OCI-LY3 (cell line): ENCODE measurements at regions not wholly inside any gene's neighbourhood (a gene's known extent, or its start where the extent isn't known, plus 50 kb on each side); places are given as distances from the start of the nearest gene placed in this dataset.

ENCODE experiments used
- H2AFZ ChIP-seq: fragments of 200-600, 300-600 bp; shearing (Covaris generic); 2 replicates; pipeline ENCODE4 v1.6.0; 2014; ENCODE audit warnings: antibody characterized with exemption, low read depth, low read length
- H3K27ac ChIP-seq: fragments of 200-600, 300-600 bp; sonication (generic); 2 replicates; pipeline ENCODE4 v1.5.1; 2014; ENCODE audit warnings: mild to moderate bottlenecking, low read length, moderate library complexity, mixed read lengths
- H3K27me3 ChIP-seq: fragments of 200-600, 300-600 bp; sonication (generic); 2 replicates; pipeline ENCODE4 v1.6.1; 2014; ENCODE audit warnings: low read depth, low read length, mixed read lengths
- H3K36me3 ChIP-seq: fragments of 200-600, 300-600 bp; sonication (generic); replicated peaks from 2 replicates; pipeline ENCODE3; 2014; ENCODE audit warnings: low read depth, low read length, mixed read lengths
- H3K4me1 ChIP-seq: fragments of 300-600, 200-600 bp; sonication (generic); 2 replicates; pipeline ENCODE4 v1.6.1; 2014; ENCODE audit warnings: low read length, mixed read lengths
- H3K4me2 ChIP-seq: fragments of 200-600, 300-600 bp; sonication (generic); 2 replicates; pipeline ENCODE4 v1.6.1; 2014; ENCODE audit warnings: low read length, mixed read lengths
- H3K4me3 ChIP-seq: fragments of 300-600, 200-600 bp; sonication (generic); 2 replicates; pipeline ENCODE4 v1.5.1; 2014; ENCODE audit warnings: antibody characterized with exemption, mild to moderate bottlenecking, low read length, moderate library complexity
- H3K79me2 ChIP-seq: fragments of 300-600, 200-600 bp; shearing (Covaris generic); 2 replicates; pipeline ENCODE4 v1.6.1; 2014; ENCODE audit warnings: mild to moderate bottlenecking, low read length, mixed read lengths
- H3K9ac ChIP-seq: fragments of 300-600, 200-600 bp; shearing (Covaris generic); 2 replicates; pipeline ENCODE4 v1.6.0; 2014; ENCODE audit warnings: mild to moderate bottlenecking, low read length, moderate library complexity
- H3K9me3 ChIP-seq: fragments of 200-600, 300-600 bp; shearing (Covaris generic); 2 replicates; pipeline ENCODE4 v1.6.1; 2014; ENCODE audit warnings: low read length, mixed read lengths; ENCODE audit not compliant: insufficient read depth
- H4K20me1 ChIP-seq: fragments of 200-600, 300-600 bp; sonication (generic); 2 replicates; pipeline ENCODE4 v1.6.1; 2016; ENCODE audit warnings: low read length, mixed read lengths; ENCODE audit not compliant: insufficient read depth
- CTCF ChIP-seq: fragments of 200-600, 300-600 bp; sonication (generic); IDR thresholded peaks from 2 replicates; pipeline ENCODE4 v1.5.1; 2014; ENCODE audit warnings: antibody characterized with exemption, low read length, low read depth
- EZH2phosphoT487 ChIP-seq: fragments of 200-600 bp; shearing (Covaris generic); IDR thresholded peaks from 2 replicates; pipeline ENCODE4 v1.6.1; 2018; ENCODE audit warnings: antibody characterized with exemption, mixed run types, low read depth

GRCh38 chr21:35940074-35940927 lies 120.0 kb downstream of the SETD4 start:
- H3K27me3 ChIP-seq, result no peaks in the 10 kb centered on the region
- no peaks in the 10 kb centered on the region for H3K9me3 ChIP-seq
- H3K4me1 ChIP-seq, result peaks cover 21% of the 10 kb centered on the region
- no peaks in the 10 kb centered on the region for H4K20me1 ChIP-seq
- H3K27ac ChIP-seq, result no peak overlapping the region
- peak overlapping the region; percentile 89 for H3K4me2 ChIP-seq
- TF ChIP-seq EZH2phosphoT487 (no peak), CTCF (peak; percentile 78)
- H2AFZ ChIP-seq, result peak overlapping the region; percentile 70
- H3K36me3 ChIP-seq, result no peaks in the 10 kb centered on the region
- no peaks in the 10 kb centered on the region for H3K79me2 ChIP-seq
- H3K9ac ChIP-seq, result peak overlapping the region; percentile 35; the same call in 1 of the 2 replicates
- peak overlapping the region; percentile 64 for H3K4me3 ChIP-seq

DNA sequence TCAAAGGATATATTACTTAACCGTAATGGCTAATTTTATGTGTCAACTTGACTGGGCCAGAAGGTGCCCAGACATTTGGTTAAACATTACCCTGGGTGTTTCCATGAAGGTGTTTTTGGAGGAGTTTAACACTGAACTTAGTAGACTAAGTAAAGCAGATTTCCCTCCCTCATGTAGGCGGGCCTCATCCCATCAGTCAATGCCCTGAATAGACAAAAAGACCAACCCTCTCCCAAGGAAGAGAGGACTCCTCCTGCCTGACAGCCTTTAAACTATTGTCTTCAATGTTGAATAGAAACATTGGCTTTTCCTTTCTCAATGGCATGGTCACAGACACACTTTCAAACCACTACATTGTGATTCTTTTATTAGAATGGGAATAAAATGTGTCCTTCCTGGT lies 121.9 kb downstream of the SETD4 start:
- no peaks in the 10 kb centered on the region for H3K9me3 ChIP-seq
- H3K79me2 ChIP-seq, result no peaks in the 10 kb centered on the region
- H3K4me1 ChIP-seq, result peaks cover 28% of the 10 kb centered on the region
- no peak overlapping the region for H3K4me3 ChIP-seq
- no peak for TF ChIP-seq EZH2phosphoT487
- TF ChIP-seq CTCF, result no peak
- H3K9ac ChIP-seq, result no peak overlapping the region
- no peaks in the 10 kb centered on the region for H4K20me1 ChIP-seq
- H3K27me3 ChIP-seq, result no peaks in the 10 kb centered on the region
- H3K27ac ChIP-seq, result no peak overlapping the region
- H2AFZ ChIP-seq, result no peak overlapping the region
- no peaks in the 10 kb centered on the region for H3K36me3 ChIP-seq
- H3K4me2 ChIP-seq, result no peak overlapping the region

DNA sequence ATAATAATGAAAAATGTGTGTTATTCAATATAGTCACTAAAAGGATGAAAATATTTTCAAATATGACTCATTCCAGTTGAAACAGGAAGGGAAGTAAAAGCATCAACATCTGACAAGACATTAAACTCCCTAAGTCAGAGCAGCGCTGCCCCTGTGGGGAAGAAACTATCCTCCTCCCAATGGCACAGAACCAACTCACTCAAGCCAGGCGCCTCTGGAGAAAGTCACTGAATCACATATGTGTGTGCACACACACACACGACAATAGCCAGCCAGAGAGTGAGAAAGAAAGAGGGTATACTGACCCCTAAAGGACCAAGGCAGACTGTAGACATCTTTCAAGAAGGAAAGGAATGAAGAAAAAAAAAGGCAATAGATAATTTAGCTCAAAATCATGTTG lies 126.9 kb downstream of the SETD4 start:
- Histone ChIP-seq H3K79me2 (no peaks in the 10 kb centered on the region), H4K20me1 (no peaks in the 10 kb centered on the region), H3K27ac (peak overlapping the region; percentile 90), H3K36me3 (no peaks in the 10 kb centered on the region), H3K9me3 (no peaks in the 10 kb centered on the region), H3K4me2 (peak overlapping the region; percentile 57), H3K9ac (no peak overlapping the region; the same call in 1 of the 2 replicates), H3K4me3 (peak overlapping the region; percentile 34; the same call in 1 of the 2 replicates), H2AFZ (no peak overlapping the region), H3K4me1 (peaks cover 29% of the 10 kb centered on the region), H3K27me3 (no peaks in the 10 kb centered on the region)
- TF ChIP-seq CTCF (peak; percentile 37), EZH2phosphoT487 (no peak)

DNA sequence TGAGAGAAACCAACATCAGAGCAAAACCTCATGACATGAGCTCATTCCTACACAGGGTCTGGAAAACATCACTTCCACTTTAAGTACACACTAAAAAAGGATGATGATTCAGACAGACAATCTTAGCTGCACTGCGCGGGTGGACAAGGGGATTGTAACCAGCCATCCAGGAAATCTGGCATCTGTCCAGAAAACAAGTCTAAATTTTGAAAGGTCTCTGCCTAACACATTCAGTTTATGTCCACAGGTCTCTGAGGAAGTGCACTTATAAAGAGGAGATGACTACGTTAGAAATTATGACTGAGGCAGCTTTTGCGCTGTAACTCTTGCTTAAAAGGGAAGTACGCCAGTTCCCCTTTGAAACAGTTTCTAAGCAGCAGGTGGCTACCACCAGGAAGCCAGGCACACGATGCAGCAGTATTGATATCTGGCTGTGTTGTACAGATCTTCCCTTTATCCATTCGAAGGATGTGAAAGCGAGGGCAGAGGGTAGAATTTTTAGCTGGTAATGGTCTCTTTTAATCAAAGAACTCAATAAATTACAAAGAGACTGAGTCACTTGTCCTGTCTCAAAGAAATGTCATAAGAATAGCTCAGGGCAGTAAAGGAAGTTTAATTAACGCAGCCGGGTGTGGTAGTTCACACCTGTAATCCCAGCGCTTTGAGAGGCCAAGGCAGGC lies 128.0 kb downstream of the SETD4 start:
- Histone ChIP-seq H3K27ac (peak overlapping the region; percentile 90), H3K36me3 (no peaks in the 10 kb centered on the region), H3K4me1 (peaks cover 29% of the 10 kb centered on the region), H4K20me1 (no peaks in the 10 kb centered on the region), H3K9ac (peak overlapping the region; percentile 41; the same call in 1 of the 2 replicates), H3K4me2 (peak overlapping the region; percentile 57), H3K9me3 (no peaks in the 10 kb centered on the region), H3K4me3 (peak overlapping the region; percentile 13), H3K79me2 (no peaks in the 10 kb centered on the region), H3K27me3 (no peaks in the 10 kb centered on the region), H2AFZ (peak overlapping the region; percentile 13; the same call in 1 of the 2 replicates)
- TF ChIP-seq EZH2phosphoT487 (no peak), CTCF (no peak)
